Glutamatergic neuron (in vitro differentiated cells): ENCODE measurements at regions not wholly inside any gene's neighbourhood (a gene's known extent, or its start where the extent isn't known, plus 50 kb on each side); places are given as distances from the start of the nearest gene placed in this dataset.
"Not testable (repeated sequence)": the region's sequence is repeated elsewhere in the genome, so short reads cannot be mapped to it uniquely, and the experiment has no call there.

Experiments used
- DNase-seq: peaks from one replicate; pipeline ENCODE4 v3.0.0; 2022
- H3K27ac Mint-ChIP-seq: one replicate; pipeline ENCODE4 v1.8.0; 2020; ENCODE audit warnings: mild to moderate bottlenecking, mixed read lengths, inconsistent platforms; ENCODE audit not compliant: unreplicated experiment
- H3K27me3 Mint-ChIP-seq: one replicate; pipeline ENCODE4 v1.8.0; 2020; ENCODE audit warnings: mild to moderate bottlenecking, moderate library complexity, mixed read lengths, inconsistent platforms; ENCODE audit not compliant: unreplicated experiment
- H3K36me3 Mint-ChIP-seq: one replicate; pipeline ENCODE4 v1.8.0; 2020; ENCODE audit warnings: mild to moderate bottlenecking, mixed read lengths, inconsistent platforms; ENCODE audit not compliant: unreplicated experiment
- H3K4me1 Mint-ChIP-seq: one replicate; pipeline ENCODE4 v1.8.0; 2020; ENCODE audit warnings: mild to moderate bottlenecking, low read depth, mixed read lengths, inconsistent platforms; ENCODE audit not compliant: unreplicated experiment
- H3K4me3 Mint-ChIP-seq: one replicate; pipeline ENCODE4 v1.8.0; 2020; ENCODE audit warnings: mild to moderate bottlenecking, mixed read lengths, inconsistent platforms; ENCODE audit not compliant: unreplicated experiment
- H3K9me3 Mint-ChIP-seq: one replicate; pipeline ENCODE4 v1.8.0; 2020; ENCODE audit warnings: mild to moderate bottlenecking, moderate library complexity, mixed read lengths, inconsistent platforms; ENCODE audit not compliant: unreplicated experiment
- CTCF ChIP-seq: fragments of 200-600 bp; sonication (generic); IDR thresholded peaks from one replicate; pipeline ENCODE4 v1.5.0; 2021; ENCODE audit not compliant: partially characterized antibody, unreplicated experiment

GRCh38 chr22:26838471-26838825 is 181.1 kb downstream of the MIAT start:
- peaks cover 5% of the 10 kb centered on the region for H3K9me3 Mint-ChIP-seq
- H3K27me3 Mint-ChIP-seq: peaks cover 7% of the 10 kb centered on the region
- no peak overlapping the region for H3K27ac Mint-ChIP-seq
- H3K4me3 Mint-ChIP-seq: no peak overlapping the region
- no peak for TF ChIP-seq CTCF
- DNase-seq: no peak
- H3K4me1 Mint-ChIP-seq: peaks cover 10% of the 10 kb centered on the region
- peaks cover 11% of the 10 kb centered on the region for H3K36me3 Mint-ChIP-seq

- no peak for TF ChIP-seq CTCF
Measured at GRCh38 chr22:26839216-26839615, 181.8 kb downstream of the MIAT start.

GRCh38 chr22:26840770-26841169 is 183.4 kb downstream of the MIAT start:
- not testable (repeated sequence) for H3K4me3 Mint-ChIP-seq, H3K9me3 Mint-ChIP-seq, DNase-seq, H3K27ac Mint-ChIP-seq, H3K36me3 Mint-ChIP-seq, H3K4me1 Mint-ChIP-seq, H3K27me3 Mint-ChIP-seq

More at GRCh38 chr22:26839216-26839615, 181.8 kb downstream of the MIAT start:
- no peak for DNase-seq
- Mint-ChIP-seq H3K27ac (no peak overlapping the region), H3K4me1 (peaks cover 6% of the 10 kb centered on the region), H3K4me3 (no peak overlapping the region), H3K27me3 (peaks cover 7% of the 10 kb centered on the region), H3K36me3 (peaks cover 11% of the 10 kb centered on the region), H3K9me3 (peaks cover 1% of the 10 kb centered on the region)

GRCh38 chr22:26842103-26842502 is 184.7 kb downstream of the MIAT start:
- Mint-ChIP-seq H3K27ac (no peak overlapping the region), H3K36me3 (peaks cover 5% of the 10 kb centered on the region), H3K27me3 (peaks cover 6% of the 10 kb centered on the region), H3K9me3 (peaks cover 1% of the 10 kb centered on the region), H3K4me3 (no peak overlapping the region), H3K4me1 (no peaks in the 10 kb centered on the region)
- DNase-seq: no peak
- TF ChIP-seq CTCF: no peak

GRCh38 chr22:26845021-26845743 is 187.8 kb downstream of the MIAT start:
- Mint-ChIP-seq H3K36me3 (peaks cover 5% of the 10 kb centered on the region), H3K4me1 (no peaks in the 10 kb centered on the region), H3K27me3 (peaks cover 4% of the 10 kb centered on the region), H3K4me3 (no peak overlapping the region), H3K9me3 (no peaks in the 10 kb centered on the region), H3K27ac (no peak overlapping the region)
- TF ChIP-seq CTCF: no peak
- no peak for DNase-seq
